K562 (cell line): ENCODE measurements at regions not wholly inside any gene's neighbourhood (a gene's known extent, or its start where the extent isn't known, plus 50 kb on each side); places are given as distances from the start of the nearest gene placed in this dataset.

Experiments used
- ATAC-seq: fragments of 200-7000 bp; cut with Tn5 transposase; 3 replicates; pipeline ENCODE4 v1.9.1; 2020; ENCODE audit warnings: moderate library complexity
- BruUV-seq: library from RNA; stranded (reverse); fragments of 400-500 nt; replicated peaks from 2 replicates; lab custom pipeline; 2021; lab: Mats Ljungman, UMichigan
- CTCF ChIA-PET: fragments of 300-600 bp; formaldehyde crosslinking; extraction: SDS; loops from one replicate; lab custom pipeline; 2021; ENCODE audit warnings: low intra/inter-chr PET ratio; lab: Yijun Ruan, JAX
- POLR2A ChIA-PET: fragments of 300-600, 350-650 bp; sonication (Branson Sonifier 250); formaldehyde crosslinking; extraction: SDS; loops from one replicate; lab custom pipeline; 2021; ENCODE audit warnings: antibody characterized with exemption, inconsistent platforms; lab: Yijun Ruan, JAX
- DNase-seq, 4 experiments: peaks; one replicate each; pipeline versions ENCODE4 v3.0.0 to v3.0.0-alpha.2; 2011 to 2018; ENCODE audit warnings: low spot score in 3 of 4, mixed read lengths in 3 of 4; ENCODE audit errors: extremely low read depth in 1 of 4
- FAIRE-seq: peaks from 2 replicates; lab custom pipeline; 2011; peaks lifted over from hg19 to GRCh38; lab: Jason Lieb, UNC
- H2AFZ ChIP-seq: 2 replicates; pipeline ENCODE4 v1.6.0; 2011; ENCODE audit warnings: low read depth, low read length, control low read depth, inconsistent platforms
- H3K27ac ChIP-seq: fragments of 200-600 bp; 3 replicates; pipeline ENCODE4 v1.8.0; 2011; ENCODE audit warnings: low read depth, mild to moderate bottlenecking, control low read depth, inconsistent platforms, low read length, moderate library complexity, mixed read lengths; ENCODE audit errors: extremely low read depth
- H3K27me3 ChIP-seq, 2 experiments: fragments of 300-600 bp in 1 of 2; 2 replicates in 1 of 2; 3 replicates in 1 of 2; pipeline versions ENCODE4 v1.6.0 to v1.8.0; 2011; ENCODE audit warnings: inconsistent platforms in 2 of 2, low read length in 2 of 2, mild to moderate bottlenecking in 1 of 2, mixed read lengths in 1 of 2, moderate library complexity in 1 of 2; ENCODE audit not compliant: control insufficient read depth in 2 of 2, insufficient read depth in 2 of 2
- H3K36me3 ChIP-seq: fragments of 300-600 bp; 3 replicates; pipeline ENCODE4 v1.8.0; 2011; ENCODE audit warnings: mild to moderate bottlenecking, low read length, inconsistent platforms; ENCODE audit not compliant: control insufficient read depth, insufficient read depth
- H3K4me1 ChIP-seq, 2 experiments: fragments of 200-600 bp in 1 of 2; replicated peaks in 1 of 2; 2 replicates in 1 of 2; 3 replicates in 1 of 2; pipeline versions ENCODE4 v1.5.1 to v1.8.0; 2011; ENCODE audit warnings: inconsistent platforms in 2 of 2, low read length in 2 of 2, mild to moderate bottlenecking in 1 of 2, mixed read lengths in 1 of 2, moderate library complexity in 1 of 2; ENCODE audit not compliant: control insufficient read depth in 2 of 2, insufficient read depth in 2 of 2
- H3K4me2 ChIP-seq: 2 replicates; pipeline ENCODE4 v1.6.1; 2011; ENCODE audit warnings: low read length, control low read depth, inconsistent platforms, mixed read lengths; ENCODE audit not compliant: insufficient read depth
- H3K4me3 ChIP-seq: fragments of 200-600 bp; sonication (generic), shearing (Covaris generic); 2 replicates; pipeline ENCODE4 v1.5.1; 2016; ENCODE audit warnings: control low read depth, inconsistent platforms
- H3K79me2 ChIP-seq: fragments of 200-600 bp; 3 replicates; pipeline ENCODE4 v1.8.0; 2011; ENCODE audit warnings: low read length, inconsistent platforms; ENCODE audit not compliant: control insufficient read depth, insufficient read depth
- H3K9ac ChIP-seq, 2 experiments: 2 replicates each; pipeline versions ENCODE4 v1.6.0 to v1.6.1; 2011; ENCODE audit warnings: low read depth in 2 of 2, low read length in 2 of 2, control low read depth in 1 of 2, inconsistent platforms in 1 of 2, mild to moderate bottlenecking in 1 of 2, mixed read lengths in 1 of 2; ENCODE audit not compliant: insufficient read depth in 1 of 2
- H3K9me1 ChIP-seq: one replicate; pipeline ENCODE4 v1.6.0; 2011; ENCODE audit warnings: inconsistent platforms, mild to moderate bottlenecking, low read length, moderate library complexity; ENCODE audit not compliant: control insufficient read depth, insufficient read depth
- H3K9me3 ChIP-seq: replicated peaks from 2 replicates; pipeline ENCODE4 v1.5.1; 2011; ENCODE audit warnings: low read depth, low read length, inconsistent platforms; ENCODE audit not compliant: control insufficient read depth, insufficient read depth
- H4K20me1 ChIP-seq: replicated peaks from 2 replicates; pipeline ENCODE4 v1.6.1; 2011; ENCODE audit warnings: low read length, inconsistent platforms, mixed read lengths; ENCODE audit not compliant: control insufficient read depth, insufficient read depth
- IRF2 ChIP-seq: sonication (generic); formaldehyde crosslinking; IDR thresholded peaks from 2 replicates; pipeline ENCODE4 v1.8.1; 2022; ENCODE audit warnings: mild to moderate bottlenecking, missing genetic modification reagents
- POLR2AphosphoS5 ChIP-seq: IDR thresholded peaks from 2 replicates; pipeline ENCODE4 v1.6.1; 2011; ENCODE audit warnings: mild to moderate bottlenecking, low read depth, low read length, moderate library complexity; ENCODE audit not compliant: control insufficient read depth, insufficient read depth
- RAD21 ChIP-seq, 2 experiments: fragments of 250-450 bp in 1 of 2; fragments of 450-650 bp in 1 of 2; sonication (Bioruptor Pico) in 1 of 2; formaldehyde crosslinking in 1 of 2; IDR thresholded peaks in 1 of 2; conservative IDR thresholded peaks in 1 of 2; 2 replicates each; pipeline versions ENCODE4 v1.4.0 to v1.8.0; 2020 to 2022; ENCODE audit warnings: mild to moderate bottlenecking in 2 of 2, moderate library complexity in 1 of 2
- WGBS: fragments of 100-300 bp; shearing (Covaris generic); methylation state at CpG from one replicate; pipeline ENCODE4 v1.1.6; 2016; ENCODE audit warnings: low coverage, mixed read lengths; ENCODE audit not compliant: insufficient coverage; ENCODE audit errors: missing lambda C conversion rate; 5-methylcytosine and 5-hydroxymethylcytosine counted together
- in situ Hi-C: fragments of 300-500 bp; cut with MboI; formaldehyde crosslinking; loops from 4 replicates; pipeline ENCODE4 v1.15.0; 2018; ENCODE audit warnings: inconsistent platforms, mixed read lengths
- intact Hi-C: fragments of 100-400 bp; cut with micrococcal nuclease; formaldehyde crosslinking; loops from 2 replicates; pipeline ENCODE4 v1.14.2; 2022
- TF ChIP-seq, protein P1 (sequence below): fragments of 250-450 bp; sonication (Bioruptor Pico); IDR thresholded peaks from 2 replicates; pipeline ENCODE4 v1.4.0; 2020; ENCODE audit warnings: borderline replicate concordance
- TF ChIP-seq, protein P2 (sequence below), 2 experiments: fragments of 450-650 bp in 1 of 2; sonication (generic) in 1 of 2; formaldehyde crosslinking; conservative IDR thresholded peaks; 2 replicates each; pipeline versions ENCODE4 v1.4.0 to v1.8.1; 2020 to 2022; ENCODE audit warnings: mild to moderate bottlenecking in 1 of 2, missing genetic modification reagents in 1 of 2

DNA sequence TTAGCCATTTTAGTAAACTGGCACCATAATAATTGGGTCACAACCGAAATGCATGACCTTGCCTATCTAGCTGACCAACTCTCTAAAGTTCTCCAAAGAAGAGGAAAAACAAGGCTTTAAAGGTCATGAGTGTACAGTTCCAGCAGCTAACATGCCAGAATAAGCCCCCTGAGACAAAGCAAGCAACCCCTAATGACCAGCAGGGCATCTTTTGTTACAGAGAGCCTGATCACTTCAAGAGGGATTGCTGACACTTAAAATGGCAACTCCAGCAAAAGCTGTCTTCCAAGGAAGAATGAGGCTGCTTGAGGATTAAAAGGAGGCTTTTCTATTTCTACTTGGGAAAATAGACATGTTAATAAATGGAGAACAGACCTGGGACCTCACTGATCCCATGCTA is 213.6 kb downstream of the CDC14C start:
- 0 out of 2 replicates have a peak, but pooled peaks cover 2% of the 10 kb centered on the region for H3K9me3 ChIP-seq
- no peaks in the 10 kb centered on the region for H3K79me2 ChIP-seq
- H3K9ac ChIP-seq = no peak overlapping the region
- ChIA-PET POLR2A (no interaction called here), CTCF (no interaction called here)
- WGBS = 0% methylated on average over 1 of the region's 1 CpG
- in situ Hi-C loops = no loop called here
- no peak for TF ChIP-seq IRF2 (CRISPR knock-in tag)
- no peak for TF ChIP-seq RAD21 (CRISPR knock-in tag; conservative IDR thresholded peaks at IDR 0.05 in 1 of 2, IDR thresholded peaks at IDR 0.05 in 1 of 2)
- TF ChIP-seq POLR2AphosphoS5 = no peak
- TF ChIP-seq, protein P1, sequence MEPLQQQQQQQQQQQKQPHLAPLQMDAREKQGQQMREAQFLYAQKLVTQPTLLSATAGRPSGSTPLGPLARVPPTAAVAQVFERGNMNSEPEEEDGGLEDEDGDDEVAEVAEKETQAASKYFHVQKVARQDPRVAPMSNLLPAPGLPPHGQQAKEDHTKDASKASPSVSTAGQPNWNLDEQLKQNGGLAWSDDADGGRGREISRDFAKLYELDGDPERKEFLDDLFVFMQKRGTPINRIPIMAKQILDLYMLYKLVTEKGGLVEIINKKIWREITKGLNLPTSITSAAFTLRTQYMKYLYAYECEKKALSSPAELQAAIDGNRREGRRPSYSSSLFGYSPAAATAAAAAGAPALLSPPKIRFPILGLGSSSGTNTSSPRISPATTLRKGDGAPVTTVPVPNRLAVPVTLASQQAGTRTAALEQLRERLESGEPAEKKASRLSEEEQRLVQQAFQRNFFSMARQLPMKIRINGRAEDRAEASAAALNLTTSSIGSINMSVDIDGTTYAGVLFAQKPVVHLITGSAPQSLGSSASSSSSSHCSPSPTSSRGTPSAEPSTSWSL (CRISPR knock-in tag) = no peak
- TF ChIP-seq, protein P2, sequence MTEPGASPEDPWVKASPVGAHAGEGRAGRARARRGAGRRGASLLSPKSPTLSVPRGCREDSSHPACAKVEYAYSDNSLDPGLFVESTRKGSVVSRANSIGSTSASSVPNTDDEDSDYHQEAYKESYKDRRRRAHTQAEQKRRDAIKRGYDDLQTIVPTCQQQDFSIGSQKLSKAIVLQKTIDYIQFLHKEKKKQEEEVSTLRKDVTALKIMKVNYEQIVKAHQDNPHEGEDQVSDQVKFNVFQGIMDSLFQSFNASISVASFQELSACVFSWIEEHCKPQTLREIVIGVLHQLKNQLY (CRISPR knock-in tag; conservative IDR thresholded peaks at IDR 0.05) = no peak
- no peaks in the 10 kb centered on the region for H3K27me3 ChIP-seq
- DNase-seq = no peak
- no peaks in the 10 kb centered on the region for H4K20me1 ChIP-seq
- intact Hi-C loops = no loop called here
- no peaks in the 10 kb centered on the region for H3K9me1 ChIP-seq
- FAIRE-seq = no peak
- H3K4me1 ChIP-seq = no peaks in the 10 kb centered on the region
- no peak overlapping the region for H3K27ac ChIP-seq
- H3K4me3 ChIP-seq = no peak overlapping the region
- H3K4me2 ChIP-seq = no peak overlapping the region
- H2AFZ ChIP-seq = no peak overlapping the region
- no TSS peak for BruUV-seq
- ATAC-seq = no peak
- no peaks in the 10 kb centered on the region for H3K36me3 ChIP-seq
